H1 (cell line): ENCODE measurements at regions not wholly inside any gene's neighbourhood (a gene's known extent, or its start where the extent isn't known, plus 50 kb on each side); places are given as distances from the start of the nearest gene placed in this dataset.

Experiments used
- CTCF ChIA-PET: fragments of 300-600 bp; sonication (Branson Sonifier 250); formaldehyde crosslinking; loops from one replicate; lab custom pipeline; 2021; ENCODE audit not compliant: partially characterized antibody; lab: Charles Lee
- POLR2A ChIA-PET: fragments of 300-600 bp; sonication (Branson Sonifier 250); formaldehyde crosslinking; loops from one replicate; lab custom pipeline; 2021; ENCODE audit warnings: inconsistent platforms; ENCODE audit not compliant: partially characterized antibody; lab: Charles Lee
- DNase-seq, 2 experiments: peaks; one replicate each; pipeline versions ENCODE4 v3.0.0 to v3.0.0-alpha.2; 2010 to 2022; ENCODE audit warnings: low spot score in 2 of 2, low read depth in 1 of 2, mixed read lengths in 1 of 2
- FAIRE-seq: peaks from 2 replicates; lab custom pipeline; 2011; peaks lifted over from hg19 to GRCh38; lab: Jason Lieb, UNC
- H2AFZ ChIP-seq: 2 replicates; pipeline ENCODE4 v1.8.1; 2012; ENCODE audit warnings: low read length, inconsistent platforms
- H2AK5ac ChIP-seq: 2 replicates; pipeline ENCODE4 v1.6.1; 2013; ENCODE audit warnings: low read depth, low read length
- H2BK120ac ChIP-seq: replicated peaks from 2 replicates; pipeline ENCODE3; 2013; ENCODE audit warnings: low read depth, low read length, inconsistent platforms
- H2BK12ac ChIP-seq: 2 replicates; pipeline ENCODE4 v1.6.1; 2013; ENCODE audit warnings: low read depth, low read length
- H2BK15ac ChIP-seq: 2 replicates; pipeline ENCODE4 v1.6.1; 2013; ENCODE audit warnings: low read length
- H2BK20ac ChIP-seq: 2 replicates; pipeline ENCODE4 v1.6.1; 2013; ENCODE audit warnings: low read length
- H2BK5ac ChIP-seq: 2 replicates; pipeline ENCODE4 v1.6.1; 2013; ENCODE audit warnings: low read depth, low read length
- H3K14ac ChIP-seq: 2 replicates; pipeline ENCODE4 v1.6.1; 2013; ENCODE audit warnings: inconsistent platforms; ENCODE audit not compliant: insufficient read length
- H3K18ac ChIP-seq: 2 replicates; pipeline ENCODE4 v1.6.1; 2013; ENCODE audit warnings: low read length; ENCODE audit errors: extremely low read depth
- H3K23ac ChIP-seq: 2 replicates; pipeline ENCODE4 v1.6.1; 2013; ENCODE audit warnings: inconsistent platforms; ENCODE audit not compliant: insufficient read length
- H3K23me2 ChIP-seq: 2 replicates; pipeline ENCODE4 v1.6.1; 2013; ENCODE audit warnings: low read depth, low read length
- H3K27ac ChIP-seq: 2 replicates; pipeline ENCODE4 v1.6.1; 2011; ENCODE audit warnings: low read depth, low read length, inconsistent platforms
- H3K27me3 ChIP-seq, 4 experiments: replicated peaks in 1 of 4; 1 replicate in 1 of 4; 2 replicates in 3 of 4; pipeline versions ENCODE4 v1.6.1 to v1.8.1; 2011 to 2013; ENCODE audit warnings: low read length in 3 of 4, mild to moderate bottlenecking in 3 of 4, inconsistent platforms in 2 of 4, mixed read lengths in 2 of 4, moderate library complexity in 1 of 4; ENCODE audit not compliant: control insufficient read depth in 3 of 4, insufficient read depth in 3 of 4; ENCODE audit errors: extremely low read depth in 1 of 4
- H3K36me3 ChIP-seq, 4 experiments: 2 replicates each; pipeline versions ENCODE4 v1.6.1 to v1.8.1; 2011 to 2013; ENCODE audit warnings: mild to moderate bottlenecking in 4 of 4, low read length in 3 of 4, moderate library complexity in 2 of 4, control low read depth in 1 of 4, inconsistent platforms in 1 of 4; ENCODE audit not compliant: insufficient read depth in 4 of 4, control insufficient read depth in 2 of 4
- H3K4ac ChIP-seq: replicated peaks from 2 replicates; pipeline ENCODE3; 2013; ENCODE audit warnings: low read length, low read depth, mixed read lengths, inconsistent platforms; ENCODE audit not compliant: insufficient read length
- H3K4me1 ChIP-seq, 4 experiments: replicated peaks in 1 of 4; 1 replicate in 1 of 4; 2 replicates in 3 of 4; pipeline versions ENCODE4 v1.6.1 to v1.8.1; 2011 to 2013; ENCODE audit warnings: low read length in 3 of 4, inconsistent platforms in 2 of 4, mixed read lengths in 1 of 4; ENCODE audit not compliant: insufficient read depth in 4 of 4, control insufficient read depth in 3 of 4
- H3K4me2 ChIP-seq, 2 experiments: 2 replicates each; pipeline versions ENCODE4 v1.6.1 to v1.8.1; 2011 to 2013; ENCODE audit warnings: low read depth in 2 of 2, low read length in 2 of 2, control low read depth in 1 of 2, inconsistent platforms in 1 of 2, mild to moderate bottlenecking in 1 of 2; ENCODE audit not compliant: insufficient read depth in 1 of 2
- H3K4me3 ChIP-seq, 4 experiments: fragments of 200-600, 300-600 bp in 1 of 4; sonication (generic), shearing (Covaris generic), sonication (Bioruptor Twin) in 1 of 4; 2 replicates each; pipeline versions ENCODE4 v1.5.1 to v1.8.1; 2011 to 2016; ENCODE audit warnings: low read length in 4 of 4, low read depth in 3 of 4, control low read depth in 2 of 4, inconsistent platforms in 2 of 4, mild to moderate bottlenecking in 2 of 4, mixed read lengths in 1 of 4, moderate library complexity in 1 of 4; ENCODE audit not compliant: insufficient read depth in 2 of 4; ENCODE audit errors: extremely low read depth in 1 of 4
- H3K56ac ChIP-seq: replicated peaks from 2 replicates; pipeline ENCODE3; 2013; ENCODE audit warnings: low read depth, mild to moderate bottlenecking, mixed read lengths, low read length, inconsistent platforms; ENCODE audit not compliant: insufficient read length
- H3K79me1 ChIP-seq: 2 replicates; pipeline ENCODE4 v1.6.1; 2013; ENCODE audit warnings: low read depth, low read length, control low read depth
- H3K79me2 ChIP-seq, 2 experiments: 2 replicates each; pipeline versions ENCODE4 v1.6.1 to v1.8.1; 2012 to 2013; ENCODE audit warnings: low read length in 2 of 2, mild to moderate bottlenecking in 2 of 2, inconsistent platforms in 1 of 2; ENCODE audit not compliant: insufficient read depth in 2 of 2, control insufficient read depth in 1 of 2
- H3K9ac ChIP-seq, 4 experiments: replicated peaks in 1 of 4; 1 replicate in 1 of 4; 2 replicates in 3 of 4; pipeline versions ENCODE4 v1.6.1 to v1.8.1; 2011 to 2013; ENCODE audit warnings: low read depth in 3 of 4, low read length in 3 of 4, control low read depth in 2 of 4, mild to moderate bottlenecking in 2 of 4, moderate library complexity in 2 of 4, inconsistent platforms in 1 of 4; ENCODE audit errors: extremely low read depth in 1 of 4
- H3K9me3 ChIP-seq, 2 experiments: 2 replicates each; pipeline versions ENCODE4 v1.6.1 to v1.8.1; 2012 to 2013; ENCODE audit warnings: mild to moderate bottlenecking in 2 of 2, moderate library complexity in 2 of 2, control low read depth in 1 of 2, inconsistent platforms in 1 of 2, low read depth in 1 of 2, low read length in 1 of 2, mixed read lengths in 1 of 2; ENCODE audit not compliant: insufficient read depth in 2 of 2
- H4K20me1 ChIP-seq, 2 experiments: replicated peaks in 1 of 2; 2 replicates each; pipeline versions ENCODE3 to v1.8.1; 2011 to 2013; ENCODE audit warnings: inconsistent platforms in 2 of 2, low read length in 2 of 2, mild to moderate bottlenecking in 1 of 2; ENCODE audit not compliant: insufficient read depth in 2 of 2, control insufficient read depth in 1 of 2
- H4K5ac ChIP-seq: 2 replicates; pipeline ENCODE4 v1.6.1; 2013; ENCODE audit warnings: low read length, low read depth, mixed read lengths, inconsistent platforms; ENCODE audit not compliant: insufficient read length
- H4K8ac ChIP-seq: 2 replicates; pipeline ENCODE4 v1.8.0; 2013; ENCODE audit warnings: mild to moderate bottlenecking, moderate library complexity, low read length, inconsistent platforms; ENCODE audit not compliant: insufficient read depth; ENCODE audit errors: extremely low read depth
- H4K91ac ChIP-seq: replicated peaks from 2 replicates; pipeline ENCODE3; 2013; ENCODE audit warnings: low read length, mixed read lengths, inconsistent platforms; ENCODE audit not compliant: insufficient read length
- BCL11A ChIP-seq, 2 experiments: IDR thresholded peaks; one replicate each; pipeline ENCODE4 v1.6.1; 2011; ENCODE audit warnings: low read depth in 2 of 2, low read length in 2 of 2, mild to moderate bottlenecking in 2 of 2
- EGR1 ChIP-seq: IDR thresholded peaks from 2 replicates; pipeline ENCODE4 v1.6.1; 2011; ENCODE audit warnings: low read depth, low read length, borderline replicate concordance
- EZH2 ChIP-seq: fragments of 200-600 bp; sonication (generic); IDR thresholded peaks from 2 replicates; pipeline ENCODE4 v1.7.1; 2012; ENCODE audit warnings: low read depth, mild to moderate bottlenecking, moderate library complexity, low read length, inconsistent platforms; ENCODE audit not compliant: severe bottlenecking
- GABPA ChIP-seq: IDR thresholded peaks from 2 replicates; pipeline ENCODE4 v1.6.1; 2011; ENCODE audit warnings: mild to moderate bottlenecking, low read length, moderate library complexity, borderline replicate concordance; ENCODE audit not compliant: insufficient read depth
- HDAC6 ChIP-seq: IDR thresholded peaks from one replicate; pipeline ENCODE4 v1.7.1; 2012; ENCODE audit warnings: low read depth, mild to moderate bottlenecking, inconsistent platforms, low read length, moderate library complexity
- MAX ChIP-seq: IDR thresholded peaks from 2 replicates; pipeline ENCODE4 v1.6.1; 2012; ENCODE audit warnings: inconsistent platforms
- NANOG ChIP-seq: IDR thresholded peaks from 2 replicates; pipeline ENCODE4 v1.6.1; 2011; ENCODE audit warnings: low read length, low read depth, mild to moderate bottlenecking, inconsistent platforms; ENCODE audit not compliant: insufficient read depth, poor library complexity, severe bottlenecking
- POU5F1 ChIP-seq: IDR thresholded peaks from 2 replicates; pipeline ENCODE4 v1.6.1; 2011; ENCODE audit warnings: low read depth, mild to moderate bottlenecking, low read length, moderate library complexity
- RBBP5 ChIP-seq: IDR thresholded peaks from 2 replicates; pipeline ENCODE4 v1.7.1; 2012; ENCODE audit warnings: low read depth, mild to moderate bottlenecking, inconsistent platforms, low read length, moderate library complexity, borderline replicate concordance
- RNF2 ChIP-seq: fragments of 200-900, 300-1000 bp; sonication (generic); IDR thresholded peaks from 2 replicates; pipeline ENCODE4 v1.7.1; 2016; ENCODE audit warnings: borderline replicate concordance, low read depth, mild to moderate bottlenecking, antibody characterized with exemption, low read length; ENCODE audit not compliant: poor library complexity, severe bottlenecking; ENCODE audit errors: missing control alignments
- SAP30 ChIP-seq: fragments of 300-600 bp; sonication (generic); IDR thresholded peaks from 2 replicates; pipeline ENCODE4 v1.7.1; 2012; ENCODE audit warnings: low read length, moderate library complexity, mild to moderate bottlenecking, inconsistent platforms; ENCODE audit not compliant: insufficient read depth, insufficient replicate concordance
- SIX5 ChIP-seq: IDR thresholded peaks from 2 replicates; pipeline ENCODE4 v1.6.1; 2011; ENCODE audit warnings: mild to moderate bottlenecking, low read depth, low read length
- SP2 ChIP-seq: IDR thresholded peaks from 2 replicates; pipeline ENCODE4 v1.6.1; 2012; ENCODE audit warnings: mild to moderate bottlenecking, low read length, inconsistent platforms
- TCF12 ChIP-seq: IDR thresholded peaks from 2 replicates; pipeline ENCODE4 v1.6.1; 2011; ENCODE audit warnings: low read depth, mild to moderate bottlenecking, low read length
- WGBS, 2 experiments: shearing (Covaris generic) in 1 of 2; methylation state at CpG; one replicate each; pipeline versions ENCODE4 v1.1.6 to v1.1.7; 2013 to 2015; ENCODE audit warnings: low lambda C conversion rate in 2 of 2, mixed read lengths in 2 of 2, inconsistent platforms in 1 of 2, low coverage in 1 of 2, missing lambda C conversion rate in 1 of 2; ENCODE audit not compliant: insufficient replicate concordance in 2 of 2, insufficient coverage in 1 of 2, insufficient read length in 1 of 2; ENCODE audit errors: extremely low coverage in 1 of 2, missing lambda C conversion rate in 1 of 2; 5-methylcytosine and 5-hydroxymethylcytosine counted together

DNA sequence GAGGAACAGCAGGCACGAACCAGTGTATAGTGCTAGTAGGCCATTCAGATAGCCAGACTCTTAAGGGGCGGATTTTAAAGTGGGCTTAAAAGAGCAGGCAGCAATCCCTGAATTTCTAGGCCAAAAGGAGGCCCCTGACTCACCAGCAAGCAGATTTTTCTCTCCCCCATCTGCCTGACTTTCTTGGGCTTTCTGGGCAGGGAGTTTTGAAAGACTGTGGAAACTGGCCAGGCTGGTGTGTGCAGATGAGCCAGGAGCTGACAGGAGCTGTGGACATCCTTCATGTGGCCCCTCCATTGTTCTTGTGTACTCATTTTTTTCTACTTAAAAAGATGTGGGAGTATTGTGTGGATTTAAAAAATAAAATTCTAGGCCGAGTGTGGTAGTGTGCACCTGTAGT is 59.0 kb downstream of the GLI2 start:
- H2BK12ac ChIP-seq = no peak overlapping the region; the same call in 1 of the 2 replicates
- CTCF ChIA-PET = interaction anchor here (0.7 to 3.4 kb wide), 12 partner anchors 10 to 108 kb away, joined by 3 to 11 read pairs (median 3); no protein-coding TSS in a partner anchor
- no peak overlapping the region for H3K14ac ChIP-seq
- 79% methylated on average over 3 of the region's 3 CpGs; no CpG with 5 or more reads in 1 of the 2 experiments for WGBS, 2 experiments
- no peaks in the 10 kb centered on the region for H3K23me2 ChIP-seq
- POLR2A ChIA-PET = interaction anchor here (1.5 to 3.7 kb wide), 2 partner anchors 10 to 280 kb away, joined by 3 to 11 read pairs; no protein-coding TSS in a partner anchor
- H3K56ac ChIP-seq = no peak overlapping the region
- H2AFZ ChIP-seq = no peak overlapping the region
- no peak overlapping the region for H2BK15ac ChIP-seq
- H3K4ac ChIP-seq = no peak overlapping the region
- H2BK20ac ChIP-seq = no peak overlapping the region
- peaks cover 12 to 63% (median 35%) of the 10 kb centered on the region in 4 experiments for H3K4me1 ChIP-seq
- H3K27me3 ChIP-seq = no peaks in the 10 kb centered on the region
- no peaks in the 10 kb centered on the region for H3K36me3 ChIP-seq
- no peak overlapping the region for H3K9ac ChIP-seq
- no peak overlapping the region for H4K5ac ChIP-seq
- DNase-seq (no peak), FAIRE-seq (no peak)
- H2AK5ac ChIP-seq = peak overlapping the region; percentile 88
- no peak overlapping the region for H3K4me2 ChIP-seq
- H3K79me2 ChIP-seq = peaks cover 0 to 63% of the 10 kb centered on the region in 2 experiments; a peak in 2 of 4 replicates
- H4K91ac ChIP-seq = no peak overlapping the region
- no peak overlapping the region for H2BK120ac ChIP-seq
- no peak overlapping the region for H4K8ac ChIP-seq
- no peak overlapping the region for H3K18ac ChIP-seq
- H2BK5ac ChIP-seq = no peak overlapping the region
- H3K79me1 ChIP-seq = peaks cover 23% of the 10 kb centered on the region
- no peak overlapping the region for H3K4me3 ChIP-seq
- no peak overlapping the region for H3K23ac ChIP-seq
- H3K27ac ChIP-seq = no peak overlapping the region
- peaks cover 18 to 20% of the 10 kb centered on the region in 2 experiments for H4K20me1 ChIP-seq
- H3K9me3 ChIP-seq = no peaks in the 10 kb centered on the region
- TF ChIP-seq SIX5 (no peak), EZH2 (no peak), POU5F1 (no peak), HDAC6 (no peak), BCL11A (IDR thresholded peaks at IDR 0.05; ENCODE audit: low read depth in 2 of 2, low read length in 2 of 2) (no peak), RNF2 (no peak), MAX (no peak), RBBP5 (no peak), GABPA (no peak), NANOG (no peak), EGR1 (no peak), SAP30 (no peak), TCF12 (no peak), SP2 (no peak)
